Keratinocyte (primary cell): ENCODE measurements at regions not wholly inside any gene's neighbourhood (a gene's known extent, or its start where the extent isn't known, plus 50 kb on each side); places are given as distances from the start of the nearest gene placed in this dataset.

Experiments
- DNase-seq: peaks from one replicate; pipeline ENCODE4 v3.0.0-alpha.2; 2011; ENCODE audit warnings: low read depth, missing footprints, low spot score
- FAIRE-seq: peaks from 2 replicates; lab custom pipeline; 2011; peaks lifted over from hg19 to GRCh38; lab: Jason Lieb, UNC
- H2AFZ ChIP-seq: 2 replicates; pipeline ENCODE4 v1.6.0; 2012; ENCODE audit warnings: low read length, control low read depth, inconsistent platforms; ENCODE audit not compliant: control insufficient read depth
- H3K27ac ChIP-seq: 2 replicates; pipeline ENCODE4 v1.5.1; 2011; ENCODE audit warnings: low read length; ENCODE audit not compliant: control insufficient read depth, insufficient read depth
- H3K27me3 ChIP-seq: 3 replicates; pipeline ENCODE4 v1.6.0; 2011; ENCODE audit warnings: low read length; ENCODE audit not compliant: control insufficient read depth, insufficient read depth; ENCODE audit errors: extremely low read depth
- H3K36me3 ChIP-seq, 2 experiments: 2 replicates in 1 of 2; 3 replicates in 1 of 2; pipeline ENCODE4 v1.5.1; 2011; ENCODE audit warnings: low read length in 2 of 2, mild to moderate bottlenecking in 1 of 2; ENCODE audit not compliant: control insufficient read depth in 2 of 2, insufficient read depth in 2 of 2; ENCODE audit errors: extremely low read depth in 1 of 2
- H3K4me1 ChIP-seq: 3 replicates; pipeline ENCODE4 v1.5.1; 2011; ENCODE audit warnings: low read length; ENCODE audit not compliant: control insufficient read depth, insufficient read depth; ENCODE audit errors: extremely low read depth
- H3K4me2 ChIP-seq: 3 replicates; pipeline ENCODE4 v1.6.0; 2011; ENCODE audit warnings: low read depth, low read length; ENCODE audit not compliant: control insufficient read depth, insufficient read depth; ENCODE audit errors: extremely low read depth
- H3K4me3 ChIP-seq, 3 experiments: fragments of 200-600 bp in 1 of 3; sonication (generic) in 1 of 3; 2 replicates in 2 of 3; 3 replicates in 1 of 3; pipeline ENCODE4 v1.5.1; 2011 to 2016; ENCODE audit warnings: low read length in 3 of 3, mild to moderate bottlenecking in 3 of 3, control low read depth in 2 of 3, inconsistent platforms in 1 of 3, low read depth in 1 of 3, mixed read lengths in 1 of 3, mixed run types in 1 of 3, moderate library complexity in 1 of 3; ENCODE audit not compliant: control insufficient read depth in 2 of 3, insufficient read depth in 2 of 3; ENCODE audit errors: extremely low read depth in 1 of 3
- H3K79me2 ChIP-seq: 2 replicates; pipeline ENCODE4 v1.6.0; 2012; ENCODE audit warnings: low read length; ENCODE audit not compliant: control insufficient read depth, insufficient read depth
- H3K9ac ChIP-seq: 3 replicates; pipeline ENCODE4 v1.6.0; 2011; ENCODE audit warnings: low read length; ENCODE audit not compliant: control insufficient read depth, insufficient read depth; ENCODE audit errors: extremely low read depth
- H3K9me1 ChIP-seq: 3 replicates; pipeline ENCODE4 v1.6.0; 2011; ENCODE audit warnings: low read length; ENCODE audit not compliant: control insufficient read depth, insufficient read depth; ENCODE audit errors: extremely low read depth
- H3K9me3 ChIP-seq: 2 replicates; pipeline ENCODE4 v1.5.1; 2012; ENCODE audit warnings: low read depth, low read length; ENCODE audit not compliant: control insufficient read depth
- H4K20me1 ChIP-seq: 3 replicates; pipeline ENCODE4 v1.6.0; 2011; ENCODE audit warnings: low read length; ENCODE audit not compliant: control insufficient read depth, insufficient read depth; ENCODE audit errors: extremely low read depth
- EZH2 ChIP-seq: IDR thresholded peaks from one replicate; pipeline ENCODE4 v1.6.1; 2012; ENCODE audit warnings: inconsistent platforms, mild to moderate bottlenecking, low read length, moderate library complexity
- dilution Hi-C: fragments of 300-500 bp; cut with MboI; formaldehyde crosslinking; loops from one replicate; pipeline ENCODE4 v1.7.0; 2020; ENCODE audit warnings: low sequenced_read_pairs; ENCODE audit not compliant: extremely low pct_ligation_motif_present
- TF ChIP-seq, protein P1 (sequence below), 3 experiments: IDR thresholded peaks in 1 of 3; conservative IDR thresholded peaks in 1 of 3; optimal IDR thresholded peaks in 1 of 3; 2 replicates in 2 of 3; 3 replicates in 1 of 3; pipeline versions ENCODE3 to v1.5.1; 2011; ENCODE audit warnings: low read length in 3 of 3, mild to moderate bottlenecking in 3 of 3, moderate library complexity in 2 of 3, control low read depth in 1 of 3, inconsistent platforms in 1 of 3; ENCODE audit not compliant: insufficient read depth in 2 of 3; ENCODE audit errors: extremely low read depth in 1 of 3

DNA sequence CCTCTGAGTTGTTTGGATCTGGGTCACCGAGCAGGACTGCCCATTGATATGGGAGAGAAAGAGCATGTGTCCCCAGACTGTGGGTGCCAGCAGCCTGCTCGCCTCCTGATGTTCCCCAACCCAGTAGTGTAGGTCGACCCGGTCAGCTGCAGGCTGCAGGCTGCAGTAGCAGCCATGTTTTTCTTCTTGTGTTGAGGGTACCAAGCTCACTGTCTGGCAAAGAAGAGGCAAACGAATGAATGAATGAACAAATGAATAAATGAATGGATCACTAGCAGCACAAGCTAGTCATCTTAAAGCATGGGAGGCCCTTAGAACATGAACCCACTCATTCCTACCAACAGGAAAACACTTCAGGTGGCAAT, 293.2 kb downstream of the SOX9 start:
- Histone ChIP-seq H3K79me2 (peaks cover 54% of the 10 kb centered on the region), H3K9me1 (no peaks in the 10 kb centered on the region), H3K9me3 (peaks cover 8% of the 10 kb centered on the region), H3K27ac (no peak overlapping the region), H3K4me2 (no peak overlapping the region), H3K4me1 (peaks cover 37% of the 10 kb centered on the region), H3K4me3 (no peak overlapping the region), H3K9ac (no peak overlapping the region), H3K36me3 (peaks cover 18 to 20% of the 10 kb centered on the region in 2 experiments), H4K20me1 (no peaks in the 10 kb centered on the region), H3K27me3 (no peaks in the 10 kb centered on the region), H2AFZ (no peak overlapping the region)
- dilution Hi-C loops, result no loop called here
- TF ChIP-seq EZH2, result no peak
- TF ChIP-seq, protein P1, sequence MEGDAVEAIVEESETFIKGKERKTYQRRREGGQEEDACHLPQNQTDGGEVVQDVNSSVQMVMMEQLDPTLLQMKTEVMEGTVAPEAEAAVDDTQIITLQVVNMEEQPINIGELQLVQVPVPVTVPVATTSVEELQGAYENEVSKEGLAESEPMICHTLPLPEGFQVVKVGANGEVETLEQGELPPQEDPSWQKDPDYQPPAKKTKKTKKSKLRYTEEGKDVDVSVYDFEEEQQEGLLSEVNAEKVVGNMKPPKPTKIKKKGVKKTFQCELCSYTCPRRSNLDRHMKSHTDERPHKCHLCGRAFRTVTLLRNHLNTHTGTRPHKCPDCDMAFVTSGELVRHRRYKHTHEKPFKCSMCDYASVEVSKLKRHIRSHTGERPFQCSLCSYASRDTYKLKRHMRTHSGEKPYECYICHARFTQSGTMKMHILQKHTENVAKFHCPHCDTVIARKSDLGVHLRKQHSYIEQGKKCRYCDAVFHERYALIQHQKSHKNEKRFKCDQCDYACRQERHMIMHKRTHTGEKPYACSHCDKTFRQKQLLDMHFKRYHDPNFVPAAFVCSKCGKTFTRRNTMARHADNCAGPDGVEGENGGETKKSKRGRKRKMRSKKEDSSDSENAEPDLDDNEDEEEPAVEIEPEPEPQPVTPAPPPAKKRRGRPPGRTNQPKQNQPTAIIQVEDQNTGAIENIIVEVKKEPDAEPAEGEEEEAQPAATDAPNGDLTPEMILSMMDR (optimal IDR thresholded peaks at IDR 0.05 in 1 of 3, IDR thresholded peaks at IDR 0.05 in 1 of 3, conservative IDR thresholded peaks at IDR 0.05 in 1 of 3; ENCODE audit: extremely low read depth in 1 of 3, insufficient read depth in 2 of 3, low read length in 3 of 3), result no peak
- FAIRE-seq (no peak), DNase-seq (no peak)

DNA sequence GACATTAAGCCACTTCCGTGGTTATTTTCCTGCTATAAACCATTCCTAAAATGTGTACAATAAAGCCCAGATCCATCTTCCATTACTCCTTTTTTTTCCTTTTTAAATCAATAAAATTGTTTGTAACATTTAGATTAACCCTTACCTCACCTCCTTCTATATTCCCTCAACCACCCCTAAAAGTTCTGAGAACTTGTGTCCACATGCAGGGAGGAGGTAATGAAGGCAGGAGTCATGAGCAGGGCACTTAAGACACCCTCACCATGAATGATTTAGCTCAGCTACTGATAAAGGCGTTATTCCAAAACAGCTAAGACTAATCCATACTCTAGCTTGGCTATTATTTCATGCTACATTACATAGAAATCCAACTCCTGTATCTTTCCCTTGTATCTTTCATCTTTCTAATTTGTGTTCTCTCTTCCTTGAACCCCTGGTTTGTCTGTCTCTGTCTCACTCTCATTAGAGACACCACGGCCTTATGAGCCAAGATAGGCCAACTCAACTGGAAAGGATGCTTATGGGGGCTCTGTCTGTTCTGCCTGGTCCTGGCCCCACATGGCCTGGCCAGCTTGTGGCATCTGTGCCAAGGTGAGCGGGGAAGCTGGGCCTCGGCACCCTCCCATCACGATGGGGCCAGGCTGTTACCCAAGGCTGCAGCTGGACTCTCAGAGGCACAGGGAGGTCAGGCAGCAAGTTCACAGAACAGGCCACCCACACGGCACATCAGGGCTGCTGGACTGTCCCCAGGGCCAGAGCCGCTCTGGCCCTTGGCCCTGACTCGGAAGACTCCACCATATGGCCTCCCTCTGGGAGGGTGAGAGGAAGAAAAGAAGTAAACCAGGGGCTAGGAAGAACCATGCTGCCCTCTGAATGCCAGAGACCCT, 294.4 kb downstream of the SOX9 start:
- Histone ChIP-seq H3K27ac (peak overlapping the region; percentile 65), H3K9me3 (peaks cover 8% of the 10 kb centered on the region), H3K4me1 (peaks cover 39% of the 10 kb centered on the region), H3K27me3 (no peaks in the 10 kb centered on the region), H4K20me1 (no peaks in the 10 kb centered on the region), H3K4me3 (no peak overlapping the region), H3K36me3 (peaks cover 22 to 25% of the 10 kb centered on the region in 2 experiments), H2AFZ (no peak overlapping the region), H3K79me2 (peaks cover 53% of the 10 kb centered on the region), H3K4me2 (no peak overlapping the region), H3K9ac (peak overlapping the region; percentile 9), H3K9me1 (no peaks in the 10 kb centered on the region)
- TF ChIP-seq, protein P1 (optimal IDR thresholded peaks at IDR 0.05 in 1 of 3, IDR thresholded peaks at IDR 0.05 in 1 of 3, conservative IDR thresholded peaks at IDR 0.05 in 1 of 3; ENCODE audit: extremely low read depth in 1 of 3, insufficient read depth in 2 of 3, low read length in 3 of 3), result no peak
- TF ChIP-seq EZH2, result no peak
- FAIRE-seq (no peak), DNase-seq (no peak)
- dilution Hi-C loops, result no loop called here
